Liver (tissue), 3 donors: ENCODE measurements at regions not wholly inside any gene's neighbourhood (a gene's known extent, or its start where the extent isn't known, plus 50 kb on each side); places are given as distances from the start of the nearest gene placed in this dataset.

ENCODE experiments used
- ATF3 ChIP-seq: IDR thresholded peaks from 2 replicates; pipeline ENCODE4 v1.6.1; 2016; ENCODE audit warnings: antibody characterized with exemption
- CTCF ChIP-seq: fragments of 150-350 bp; IDR thresholded peaks from 2 replicates; pipeline ENCODE4 v1.5.1; 2017; ENCODE audit warnings: improper control_type of control experiment, low read depth, low read length; ENCODE audit not compliant: missing input control
- RAD21 ChIP-seq, 2 donors: IDR thresholded peaks; 2 replicates each; pipeline ENCODE4 v1.6.1; 2016; ENCODE audit warnings: antibody characterized with exemption in 2 of 2, mild to moderate bottlenecking in 2 of 2
- donor health status: healthy.
- donor health status: healthy.

- no peak for TF ChIP-seq CTCF
- no peak for TF ChIP-seq RAD21 (IDR thresholded peaks at IDR 0.05)
- no peak for TF ChIP-seq ATF3
These were observed 71.4 kb upstream of the PARP11 start for GRCh38 chr12:3944620-3945019.
